ENCODE measurements at regions not wholly inside any gene's neighbourhood (a gene's known extent, or its start where the extent isn't known, plus 50 kb on each side); places are given as distances from the start of the nearest gene placed in this dataset.
"Not testable (repeated sequence)": the region's sequence is repeated elsewhere in the genome, so short reads cannot be mapped to it uniquely, and the experiment has no call there.

GRCh38 chr2:82013641-82014040 lies 1709.1 kb upstream of the LRRTM1 start:
- WGBS, 10 experiments = 0 to 40% (median 11%) methylated on average over 1 to 6 of the region's 6 CpGs; no CpG with 5 or more reads in 2 of the 10 experiments
- Histone ChIP-seq H3K27ac (no peak overlapping the region), H3K4me1 (replicated peaks in 1 of 2) (no peaks in the 10 kb centered on the region), H3K4me3 (no peak overlapping the region)
- no peak for ATAC-seq (replicated peaks in 6 of 8)
- in situ Hi-C loops (cut with MboI; ENCODE audit: low pct_unique_long_range_greater_than_20kb in 2 of 9, low sequenced_read_pairs in 9 of 9, unreplicated experiment in 9 of 9) = no loop called here

GRCh38 chr2:82007071-82007664 lies 1702.6 kb upstream of the LRRTM1 start:
- no peaks in the 10 kb centered on the region for H3K4me1 ChIP-seq (replicated peaks in 1 of 2)
- no peak overlapping the region for H3K4me3 ChIP-seq
- ATAC-seq (replicated peaks in 6 of 8) = no peak
- in situ Hi-C loops (cut with MboI; ENCODE audit: low pct_unique_long_range_greater_than_20kb in 2 of 9, low sequenced_read_pairs in 9 of 9, unreplicated experiment in 9 of 9) = no loop called here
- WGBS, 10 experiments = 0 to 96% (median 55%) methylated on average over 2 to 3 of the region's 3 CpGs
- no peak overlapping the region for H3K27ac ChIP-seq

- ATAC-seq (replicated peaks in 6 of 8); H3K4me3 ChIP-seq; H3K4me1 ChIP-seq (replicated peaks in 1 of 2); in situ Hi-C loops (cut with MboI; ENCODE audit: low pct_unique_long_range_greater_than_20kb in 2 of 9, low sequenced_read_pairs in 9 of 9, unreplicated experiment in 9 of 9); H3K27ac ChIP-seq: not testable (repeated sequence)
- 0 to 100% (median 79%) methylated on average over 1 to 5 of the region's 5 CpGs; no CpG with 5 or more reads in 3 of the 10 experiments for WGBS, 10 experiments
Measured at GRCh38 chr2:82005889-82006288, 1701.3 kb upstream of the LRRTM1 start.

- WGBS, 10 experiments = 31 to 100% (median 67%) methylated on average over 1 to 4 of the region's 4 CpGs
- in situ Hi-C loops (cut with MboI; ENCODE audit: low pct_unique_long_range_greater_than_20kb in 2 of 9, low sequenced_read_pairs in 9 of 9, unreplicated experiment in 9 of 9) = no loop called here
- H3K27ac ChIP-seq = no peak overlapping the region
- peaks cover 0 to 11% of the 10 kb centered on the region in 2 donors for H3K4me1 ChIP-seq (replicated peaks in 1 of 2)
- H3K4me3 ChIP-seq = no peak overlapping the region
- no peak for ATAC-seq (replicated peaks in 6 of 8)
Measured at GRCh38 chr2:82001614-82002013, 1697.1 kb upstream of the LRRTM1 start.

DNA sequence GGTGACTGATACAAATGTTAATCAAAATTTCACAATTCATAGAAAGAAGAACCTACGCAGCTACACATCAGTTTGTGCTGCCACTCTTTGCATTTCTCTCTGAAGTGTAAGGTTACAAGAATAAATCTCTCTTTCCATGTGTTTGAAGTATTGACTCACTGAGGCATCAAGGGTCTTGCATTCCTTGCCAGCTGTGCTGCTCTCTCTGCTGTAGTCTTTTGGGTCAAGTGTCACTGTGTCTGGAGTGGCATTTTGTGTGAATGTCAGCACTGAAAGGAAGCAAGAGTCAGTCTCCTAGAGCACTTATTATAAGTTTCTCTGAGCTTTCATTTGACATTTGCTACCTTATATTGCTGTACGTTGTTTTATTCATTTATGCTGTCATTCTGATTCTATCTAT lies 1696.1 kb upstream of the LRRTM1 start:
- H3K4me3 ChIP-seq = no peak overlapping the region
- H3K27ac ChIP-seq = no peak overlapping the region
- no peak for ATAC-seq (replicated peaks in 6 of 8)
- in situ Hi-C loops (cut with MboI; ENCODE audit: low pct_unique_long_range_greater_than_20kb in 2 of 9, low sequenced_read_pairs in 9 of 9, unreplicated experiment in 9 of 9) = no loop called here
- peaks cover 0 to 11% of the 10 kb centered on the region in 2 donors for H3K4me1 ChIP-seq (replicated peaks in 1 of 2)
- 21 to 92% (median 71%) methylated on average over 1 to 2 of the region's 2 CpGs for WGBS, 10 experiments

DNA sequence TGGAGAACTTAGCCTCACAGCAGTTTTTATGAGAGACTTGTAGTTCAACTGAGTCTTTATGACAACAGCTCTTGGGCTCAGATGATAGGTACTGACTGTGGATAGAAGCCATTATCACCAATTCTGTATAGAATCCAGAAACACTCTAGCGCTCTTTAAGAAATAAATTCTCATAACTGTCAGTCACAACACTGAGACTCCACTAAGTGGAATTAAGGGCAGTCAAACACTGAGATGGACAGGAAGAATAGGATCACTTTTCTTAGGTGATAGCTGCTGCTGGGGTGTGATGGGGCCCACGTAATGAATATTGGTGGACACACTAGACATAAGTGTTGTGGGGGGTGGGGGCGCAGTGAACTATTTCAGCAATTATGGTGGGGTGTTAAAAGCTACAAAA lies 1691.8 kb upstream of the LRRTM1 start:
- in situ Hi-C loops (cut with MboI; ENCODE audit: low pct_unique_long_range_greater_than_20kb in 2 of 9, low sequenced_read_pairs in 9 of 9, unreplicated experiment in 9 of 9) = no loop called here
- WGBS, 10 experiments = 0 to 100% (median 76%) methylated on average over 1 to 3 of the region's 3 CpGs; no CpG with 5 or more reads in 2 of the 10 experiments
- no peak for ATAC-seq (replicated peaks in 6 of 8)
- Histone ChIP-seq H3K4me3 (no peak overlapping the region), H3K27ac (no peak overlapping the region), H3K4me1 (replicated peaks in 1 of 2) (peaks cover 0 to 11% of the 10 kb centered on the region in 2 donors)

DNA sequence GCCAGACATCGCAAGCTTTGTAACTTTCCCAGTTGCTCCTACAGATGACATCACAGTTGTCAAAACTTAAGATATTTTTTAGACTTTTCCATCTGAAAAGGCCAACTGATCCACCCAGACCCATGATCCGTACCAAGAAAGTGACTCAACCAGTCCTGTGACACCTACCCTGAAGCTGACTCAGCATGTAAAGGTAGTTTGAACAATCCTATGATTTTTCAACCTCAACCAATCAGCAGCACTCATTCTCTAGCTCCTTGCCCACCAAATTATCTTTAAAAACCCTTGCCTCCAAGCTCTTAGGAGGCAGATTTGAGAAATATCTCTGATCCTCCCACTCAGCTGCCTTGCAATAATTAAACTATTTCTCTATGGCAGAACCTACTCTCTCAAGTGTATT lies 1686.7 kb upstream of the LRRTM1 start:
- H3K4me3 ChIP-seq = no peak overlapping the region
- WGBS, 10 experiments = 7 to 100% (median 60%) methylated on average over 1 to 2 of the region's 2 CpGs; no CpG with 5 or more reads in 1 of the 10 experiments
- no peak for ATAC-seq (replicated peaks in 6 of 8)
- in situ Hi-C loops (cut with MboI; ENCODE audit: low pct_unique_long_range_greater_than_20kb in 2 of 9, low sequenced_read_pairs in 9 of 9, unreplicated experiment in 9 of 9) = no loop called here
- H3K27ac ChIP-seq = no peak overlapping the region
- H3K4me1 ChIP-seq (replicated peaks in 1 of 2) = no peaks in the 10 kb centered on the region

DNA sequence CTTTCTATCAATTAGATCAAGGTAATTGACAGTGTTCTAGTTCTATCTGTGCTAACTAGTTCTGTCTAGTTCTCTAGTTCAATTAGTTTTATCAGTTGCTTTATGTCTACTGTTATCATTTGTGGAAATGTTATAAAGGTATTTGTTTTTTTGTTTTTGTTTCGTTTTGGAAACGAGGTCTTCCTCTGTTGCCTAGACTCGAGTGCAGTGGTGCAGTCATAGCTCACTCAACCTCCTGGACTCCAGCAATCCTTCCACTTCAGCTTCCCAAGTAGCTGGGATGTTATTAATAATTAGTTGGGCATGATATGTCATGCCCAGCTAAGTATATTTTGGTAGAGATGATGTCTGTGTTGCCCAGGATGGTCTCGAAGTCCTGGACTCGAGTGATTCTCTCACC lies 1682.8 kb upstream of the LRRTM1 start:
- H3K4me3 ChIP-seq = no peak overlapping the region
- ATAC-seq (replicated peaks in 6 of 8) = no peak
- 0 to 100% (median 80%) methylated on average over 2 to 5 of the region's 5 CpGs for WGBS, 10 experiments
- in situ Hi-C loops (cut with MboI; ENCODE audit: low pct_unique_long_range_greater_than_20kb in 2 of 9, low sequenced_read_pairs in 9 of 9, unreplicated experiment in 9 of 9) = no loop called here
- no peak overlapping the region for H3K27ac ChIP-seq
- no peaks in the 10 kb centered on the region for H3K4me1 ChIP-seq (replicated peaks in 1 of 2)

DNA sequence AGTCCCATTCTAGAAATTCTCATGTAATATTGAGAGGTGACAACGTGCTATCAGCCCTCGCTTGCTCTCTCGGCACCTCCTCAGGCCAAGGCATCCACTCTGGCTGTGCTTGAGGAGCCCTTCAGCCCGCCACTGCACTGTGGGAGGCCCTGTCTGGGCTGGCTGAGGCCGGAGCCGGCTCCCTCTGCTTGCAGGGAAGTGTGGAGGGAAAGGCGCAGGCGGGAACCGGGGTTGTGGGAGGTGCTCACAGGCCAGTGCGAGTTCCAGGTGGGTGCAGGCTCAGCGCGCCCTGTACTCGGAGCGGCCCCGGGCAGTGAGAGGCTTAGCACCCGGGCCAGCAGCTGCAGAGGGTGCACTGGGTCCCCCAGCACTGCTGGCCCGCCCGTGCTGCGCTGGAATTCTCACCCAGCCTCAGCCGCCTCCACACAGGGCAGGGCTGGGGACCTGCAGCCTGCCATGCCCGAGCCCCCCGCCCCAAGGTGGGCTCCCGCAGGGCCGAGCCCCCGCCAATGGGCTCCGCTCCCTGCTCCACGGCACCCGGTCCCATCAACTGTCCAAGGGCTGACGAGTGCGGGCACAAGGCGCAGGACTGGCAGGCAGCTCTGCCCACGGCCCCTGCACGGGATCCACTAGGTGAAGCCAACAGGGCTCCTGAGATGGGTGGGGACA lies 1680.6 kb upstream of the LRRTM1 start:
- no peak overlapping the region for H3K27ac ChIP-seq
- no peak for ATAC-seq (replicated peaks in 6 of 8)
- in situ Hi-C loops (cut with MboI; ENCODE audit: low pct_unique_long_range_greater_than_20kb in 2 of 9, low sequenced_read_pairs in 9 of 9, unreplicated experiment in 9 of 9) = no loop called here
- 11 to 100% (median 79%) methylated on average over 1 to 8 of the region's 33 CpGs; no CpG with 5 or more reads in 2 of the 10 experiments for WGBS, 10 experiments
- H3K4me1 ChIP-seq (replicated peaks in 1 of 2) = no peaks in the 10 kb centered on the region
- no peak overlapping the region for H3K4me3 ChIP-seq

DNA sequence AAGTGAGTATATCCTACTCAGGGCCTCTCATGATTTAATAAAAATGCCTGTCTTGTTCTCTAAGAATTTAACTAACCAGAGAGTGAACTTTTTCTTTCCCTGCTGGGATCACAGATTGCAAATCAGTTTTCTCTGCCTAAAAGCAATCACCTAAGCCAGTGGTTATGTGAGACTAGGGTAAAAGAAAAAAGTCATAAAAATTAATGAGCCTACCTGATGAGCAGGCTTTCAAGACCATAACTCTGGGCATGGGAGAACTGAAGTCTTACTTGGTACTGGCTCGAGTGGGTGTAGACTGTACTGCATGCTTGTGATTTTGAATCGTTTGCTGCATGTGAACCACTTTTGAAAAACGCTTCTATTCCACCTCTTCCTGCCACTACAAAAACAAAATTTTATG lies 1677.0 kb upstream of the LRRTM1 start:
- H3K4me3 ChIP-seq = no peak overlapping the region
- 0 to 96% (median 47%) methylated on average over 1 to 3 of the region's 3 CpGs; no CpG with 5 or more reads in 2 of the 10 experiments for WGBS, 10 experiments
- no peak overlapping the region for H3K27ac ChIP-seq
- in situ Hi-C loops (cut with MboI; ENCODE audit: low pct_unique_long_range_greater_than_20kb in 2 of 9, low sequenced_read_pairs in 9 of 9, unreplicated experiment in 9 of 9) = no loop called here
- no peak for ATAC-seq (replicated peaks in 6 of 8)
- no peaks in the 10 kb centered on the region for H3K4me1 ChIP-seq (replicated peaks in 1 of 2)

- 0 to 93% (median 58%) methylated on average over 2 to 3 of the region's 3 CpGs; no CpG with 5 or more reads in 1 of the 10 experiments for WGBS, 10 experiments
- in situ Hi-C loops (cut with MboI; ENCODE audit: low pct_unique_long_range_greater_than_20kb in 2 of 9, low sequenced_read_pairs in 9 of 9, unreplicated experiment in 9 of 9) = no loop called here
- ATAC-seq (replicated peaks in 6 of 8) = no peak
- Histone ChIP-seq H3K27ac (no peak overlapping the region), H3K4me1 (replicated peaks in 1 of 2) (no peaks in the 10 kb centered on the region), H3K4me3 (no peak overlapping the region)
Measured at GRCh38 chr2:81979086-81979485, 1674.5 kb upstream of the LRRTM1 start.

GRCh38 chr2:81976998-81977397 lies 1672.4 kb upstream of the LRRTM1 start:
- no peak for ATAC-seq (replicated peaks in 6 of 8)
- in situ Hi-C loops (cut with MboI; ENCODE audit: low pct_unique_long_range_greater_than_20kb in 2 of 9, low sequenced_read_pairs in 9 of 9, unreplicated experiment in 9 of 9) = no loop called here
- 0 to 100% (median 79%) methylated on average over 1 of the region's 1 CpG; no CpG with 5 or more reads in 4 of the 10 experiments for WGBS, 10 experiments
- Histone ChIP-seq H3K4me1 (replicated peaks in 1 of 2) (no peaks in the 10 kb centered on the region), H3K4me3 (no peak overlapping the region), H3K27ac (no peak overlapping the region)

DNA sequence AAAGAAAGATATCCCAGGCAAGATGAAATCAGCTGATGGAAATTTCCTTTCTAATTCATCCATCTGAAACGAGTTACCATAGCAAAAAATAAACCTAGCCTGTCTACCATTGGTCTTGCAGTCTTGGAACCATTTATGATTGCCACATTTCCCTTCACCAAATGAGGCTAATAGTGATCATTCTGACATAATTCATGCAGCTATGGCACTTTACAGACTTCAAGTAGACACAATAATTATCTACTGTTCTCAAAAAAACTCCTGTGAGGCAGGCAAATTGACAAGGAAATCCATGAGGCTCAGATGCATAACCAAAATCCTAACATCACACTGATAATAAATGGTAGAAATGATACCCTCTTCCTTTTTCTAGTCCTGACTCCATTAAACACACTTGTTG lies 1669.7 kb upstream of the LRRTM1 start:
- no peak overlapping the region for H3K27ac ChIP-seq
- H3K4me3 ChIP-seq = no peak overlapping the region
- no peaks in the 10 kb centered on the region for H3K4me1 ChIP-seq (replicated peaks in 1 of 2)
- WGBS, 10 experiments = 0 to 50% (median 21%) methylated on average over 1 of the region's 1 CpG; no CpG with 5 or more reads in 4 of the 10 experiments
- no peak for ATAC-seq (replicated peaks in 6 of 8)
- in situ Hi-C loops (cut with MboI; ENCODE audit: low pct_unique_long_range_greater_than_20kb in 2 of 9, low sequenced_read_pairs in 9 of 9, unreplicated experiment in 9 of 9) = no loop called here

- in situ Hi-C loops (cut with MboI; ENCODE audit: low pct_unique_long_range_greater_than_20kb in 2 of 9, low sequenced_read_pairs in 9 of 9, unreplicated experiment in 9 of 9) = no loop called here
- Histone ChIP-seq H3K27ac (no peak overlapping the region), H3K4me1 (replicated peaks in 1 of 2) (no peaks in the 10 kb centered on the region), H3K4me3 (no peak overlapping the region)
- ATAC-seq (replicated peaks in 6 of 8) = no peak
- 0 to 100% (median 70%) methylated on average over 1 of the region's 1 CpG; no CpG with 5 or more reads in 4 of the 10 experiments for WGBS, 10 experiments
Measured at GRCh38 chr2:81942876-81943275, 1638.3 kb upstream of the LRRTM1 start.

Measured in motor neuron (in vitro differentiated cells).